HG03135 (cell line): ENCODE measurements at regions not wholly inside any gene's neighbourhood (a gene's known extent, or its start where the extent isn't known, plus 50 kb on each side); places are given as distances from the start of the nearest gene placed in this dataset.

Experiments
- ATAC-seq: cut with Tn5 transposase; IDR thresholded peaks from one replicate; pipeline ENCODE4 v1.9.1; 2021; ENCODE audit warnings: mild to moderate bottlenecking, moderate library complexity; ENCODE audit not compliant: unreplicated experiment

DNA sequence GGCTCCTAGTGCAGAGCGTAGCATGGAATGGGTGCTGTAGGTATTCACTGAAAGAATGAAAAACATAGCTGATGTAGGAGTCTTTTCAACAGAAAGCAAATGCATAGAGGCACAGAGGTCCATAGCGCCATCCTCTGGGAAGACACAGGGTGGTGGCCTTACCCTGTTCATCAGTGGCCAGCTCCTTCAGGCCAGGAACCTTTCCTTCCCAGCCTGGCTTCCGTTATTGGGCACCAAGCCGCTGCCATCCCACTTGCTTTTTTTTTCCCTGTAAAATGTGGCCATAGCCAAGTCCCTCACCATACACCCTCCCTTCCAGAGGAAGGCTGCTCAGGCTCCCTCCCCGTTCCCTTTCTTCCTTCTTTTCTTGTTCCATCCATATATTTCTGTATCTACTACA is 118.1 kb downstream of the ZNF621 start:
- no peak for ATAC-seq

- no peak for ATAC-seq
These were observed 121.1 kb downstream of the ZNF621 start for GRCh38 chr3:40645883-40646282.

GRCh38 chr3:40649346-40649745 is 124.6 kb downstream of the ZNF621 start:
- no peak for ATAC-seq

DNA sequence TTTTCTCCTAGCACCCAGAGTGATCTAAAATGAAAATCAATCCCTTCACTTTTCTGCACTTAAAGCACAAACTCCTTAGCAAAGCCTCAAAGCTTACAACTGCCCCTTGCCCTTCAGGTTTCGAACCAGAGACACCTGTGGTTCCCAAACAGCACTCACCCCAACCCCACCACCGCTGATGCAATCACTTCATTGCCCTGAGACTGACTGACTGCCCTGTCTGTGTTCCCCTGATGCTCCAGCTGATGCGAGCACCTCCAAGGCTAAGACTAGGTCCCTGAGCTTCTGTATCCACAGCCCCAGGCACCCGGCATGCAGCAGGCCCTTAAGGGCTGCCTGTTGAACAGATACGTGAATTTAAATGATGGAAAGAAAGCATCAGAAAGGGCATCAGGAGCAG is 127.3 kb downstream of the ZNF621 start:
- no peak for ATAC-seq

GRCh38 chr3:40653001-40653400 is 128.2 kb downstream of the ZNF621 start:
- ATAC-seq = no peak

DNA sequence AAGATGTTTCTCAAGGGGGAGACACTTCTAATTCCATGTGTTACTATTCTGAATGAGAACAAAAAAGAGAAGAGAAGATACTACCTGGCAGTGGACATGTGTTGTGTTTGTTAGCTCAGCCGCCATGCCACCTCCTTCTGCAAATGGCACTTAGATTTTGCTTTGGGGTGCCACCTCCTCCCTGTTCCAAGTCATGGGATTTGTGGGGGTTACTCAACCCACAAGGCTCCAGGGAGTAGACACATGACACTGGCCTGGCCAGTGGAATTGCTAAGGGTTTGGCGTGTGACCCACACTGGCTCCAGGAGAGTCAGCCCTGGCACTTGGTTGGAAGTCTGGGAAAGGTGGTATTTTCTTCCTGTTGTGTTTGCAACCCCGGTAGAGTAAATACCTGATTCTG is 129.1 kb downstream of the ZNF621 start:
- ATAC-seq = no peak

- no peak for ATAC-seq
These were observed 130.8 kb downstream of the ZNF621 start for GRCh38 chr3:40655551-40655950.

DNA sequence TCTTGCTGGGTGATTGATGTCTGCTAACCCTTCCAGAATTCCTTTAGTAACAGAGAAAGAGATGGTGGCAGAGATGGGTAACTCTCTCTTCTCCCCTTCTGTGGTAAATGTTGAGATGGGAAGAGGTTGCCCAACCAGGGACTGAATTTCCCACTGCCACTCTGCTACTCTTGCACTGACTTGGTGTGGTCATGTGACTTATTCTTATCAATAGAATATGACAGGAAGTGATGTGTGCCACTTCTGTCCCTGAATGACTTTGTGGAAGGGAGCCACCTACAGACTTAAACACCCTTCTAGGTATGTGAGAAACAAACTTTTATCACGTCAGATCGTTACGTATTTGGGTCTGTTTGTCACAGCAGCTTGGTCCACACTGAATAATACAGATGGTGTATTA is 132.9 kb downstream of the ZNF621 start:
- ATAC-seq = no peak

DNA sequence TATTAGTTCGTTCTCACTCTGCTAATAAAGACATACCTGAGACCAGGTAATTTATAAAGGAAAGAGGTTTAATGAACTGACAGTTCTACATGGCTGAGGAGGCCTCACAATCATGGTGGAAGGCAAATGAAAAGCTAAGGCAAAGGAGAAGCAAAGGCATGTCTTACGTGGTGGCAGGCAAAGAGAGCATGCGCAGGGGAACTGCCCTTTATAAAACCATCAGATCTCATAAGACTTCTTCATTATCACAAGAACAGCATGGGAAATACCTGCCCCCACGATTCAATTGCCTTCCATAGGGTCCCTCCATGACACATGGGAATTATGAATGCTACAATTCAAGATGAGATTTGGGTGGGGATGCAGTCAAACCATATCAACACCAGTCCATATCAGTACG is 133.5 kb downstream of the ZNF621 start:
- ATAC-seq = no peak

- ATAC-seq = no peak
These were observed 135.8 kb downstream of the ZNF621 start for GRCh38 chr3:40660554-40660953.

GRCh38 chr3:40661284-40661683 is 136.5 kb downstream of the ZNF621 start:
- no peak for ATAC-seq

GRCh38 chr3:40663280-40663679 is 138.5 kb downstream of the ZNF621 start:
- ATAC-seq = no peak

- ATAC-seq = no peak
These were observed 144.4 kb downstream of the ZNF621 start for GRCh38 chr3:40669176-40669575.

- ATAC-seq = no peak
These were observed 148.1 kb downstream of the ZNF621 start for GRCh38 chr3:40672861-40673260.

- ATAC-seq = no peak
These were observed 152.6 kb downstream of the ZNF621 start for GRCh38 chr3:40677321-40677720.

GRCh38 chr3:40677749-40678148 is 153.0 kb downstream of the ZNF621 start:
- ATAC-seq = no peak

DNA sequence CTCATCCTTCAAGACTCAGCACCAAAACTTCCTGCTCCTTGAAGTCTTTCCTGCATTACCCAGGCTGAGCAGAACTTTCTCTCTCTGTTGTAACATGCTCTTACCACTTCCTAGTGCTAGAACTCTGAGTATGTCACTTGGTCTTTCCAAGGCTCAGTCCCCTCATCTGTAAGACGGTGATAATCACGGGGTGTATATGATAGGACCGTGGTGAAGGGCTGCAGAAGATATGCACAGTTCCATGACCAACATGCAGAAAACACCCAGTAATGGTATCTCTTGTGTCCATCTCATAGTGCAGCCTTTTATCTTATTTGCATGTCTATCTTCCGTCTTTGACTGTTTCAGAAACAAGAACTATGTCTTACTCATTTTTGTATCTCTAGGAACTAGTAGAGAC is 154.5 kb downstream of the ZNF621 start:
- ATAC-seq = no peak

DNA sequence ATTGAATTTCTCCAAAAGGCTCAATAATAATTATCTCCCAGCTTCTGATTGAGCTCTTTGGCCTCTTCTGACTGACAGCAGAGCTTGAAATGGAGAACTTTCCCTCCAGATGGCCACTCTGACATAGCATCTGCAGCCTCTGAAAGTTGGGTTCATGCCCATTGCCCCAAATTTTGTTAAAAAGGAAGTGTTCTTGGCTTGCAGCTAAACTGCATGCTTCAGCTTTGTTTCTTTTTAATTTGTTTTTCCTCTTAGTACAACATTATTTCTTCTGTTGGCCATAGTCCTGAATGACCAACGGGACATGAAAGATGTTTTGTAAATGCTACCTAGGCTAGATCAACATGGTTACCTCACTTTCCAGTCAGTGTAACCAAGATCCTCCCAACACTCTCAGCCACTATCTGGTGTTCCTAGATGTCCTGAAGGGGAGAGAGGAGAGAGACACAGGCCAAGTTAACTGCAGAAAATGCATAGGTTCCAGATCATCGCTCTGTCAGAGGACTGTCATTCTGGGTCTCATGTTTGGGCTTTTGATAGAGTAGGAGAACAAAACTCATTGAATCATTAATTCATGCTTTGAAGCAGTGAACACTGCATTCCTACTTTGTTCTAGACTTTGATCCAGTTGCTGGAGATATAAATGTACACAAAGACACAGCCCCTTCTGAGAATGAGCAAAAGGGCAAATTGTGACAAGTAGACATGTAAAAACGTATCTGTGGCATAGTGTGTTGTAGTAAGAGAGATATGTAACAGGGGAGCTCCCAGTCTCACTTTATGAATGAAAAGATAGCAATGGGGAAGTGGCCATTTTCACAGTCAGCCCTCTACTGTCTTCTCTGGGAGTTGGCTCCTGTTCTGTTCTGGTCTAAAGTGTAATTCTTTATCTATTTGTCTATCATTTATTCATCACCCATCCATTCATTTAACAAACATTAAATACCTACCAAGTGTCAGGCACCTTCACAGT is 156.2 kb downstream of the ZNF621 start:
- no peak for ATAC-seq

DNA sequence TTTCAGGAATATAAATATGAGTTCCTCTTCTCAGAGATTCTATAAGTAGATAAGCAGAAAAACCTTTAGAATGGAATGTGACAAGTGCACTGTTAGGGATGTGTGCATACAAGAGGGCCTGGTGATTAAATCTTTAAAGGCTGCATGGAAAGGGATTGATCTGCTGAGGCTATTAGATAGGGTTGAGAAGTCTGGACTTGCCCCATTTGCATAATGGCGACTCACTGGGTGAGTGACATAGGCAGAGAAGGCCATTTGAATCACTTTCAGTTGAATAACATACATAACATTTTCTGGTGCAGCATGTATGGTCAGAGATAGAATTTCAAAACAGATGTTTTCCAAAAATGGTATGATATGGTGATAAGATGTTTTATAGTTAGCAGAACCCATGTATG is 156.9 kb downstream of the ZNF621 start:
- no peak for ATAC-seq

- ATAC-seq = no peak
These were observed 165.1 kb downstream of the ZNF621 start for GRCh38 chr3:40689837-40690236.

DNA sequence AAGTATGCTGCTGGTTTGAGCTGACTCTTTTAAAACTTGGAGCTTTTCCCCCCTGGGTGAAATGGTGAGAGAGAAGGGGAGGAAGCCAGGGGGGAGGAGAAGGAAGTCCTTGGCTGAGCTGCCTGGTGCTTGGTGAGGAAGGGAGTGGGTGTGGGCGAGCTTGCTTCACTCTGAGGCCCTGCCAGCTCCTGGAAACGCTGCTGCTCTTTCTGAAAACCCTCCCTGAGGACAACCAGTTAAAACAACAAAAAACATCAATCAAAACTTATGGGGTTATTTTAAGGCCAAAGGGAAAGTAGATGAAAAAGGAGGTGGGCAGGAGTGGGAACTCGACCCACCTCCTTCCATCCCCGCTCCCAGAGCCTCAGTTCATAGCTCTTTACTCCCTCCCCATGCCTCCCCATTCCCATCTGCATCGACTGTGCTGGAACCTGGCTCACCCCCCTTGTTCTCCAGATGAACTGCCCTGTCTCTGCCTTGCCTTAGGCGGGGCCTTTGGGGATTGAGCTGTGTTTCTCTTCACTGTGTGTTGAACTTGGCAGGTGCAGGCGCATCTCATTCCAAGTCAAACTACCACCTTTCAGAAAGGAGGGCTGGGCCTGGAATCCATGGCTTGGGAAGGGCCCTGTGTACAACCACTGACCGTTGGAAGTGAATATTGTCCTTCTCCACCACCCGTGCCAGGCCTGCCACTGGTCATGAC is 166.1 kb downstream of the ZNF621 start:
- ATAC-seq = no peak

GRCh38 chr3:40691452-40691861 is 166.7 kb downstream of the ZNF621 start:
- no peak for ATAC-seq
